CD4-positive, alpha-beta T cell treated with Interleukin-15 for 1 hour (primary cell): ENCODE measurements at regions not wholly inside any gene's neighbourhood (a gene's known extent, or its start where the extent isn't known, plus 50 kb on each side); places are given as distances from the start of the nearest gene placed in this dataset.
"Not testable (repeated sequence)": the region's sequence is repeated elsewhere in the genome, so short reads cannot be mapped to it uniquely, and the experiment has no call there.

ENCODE experiments used
- DNase-seq: peaks from one replicate; pipeline ENCODE4 v3.0.0-alpha.2; 2020

DNA sequence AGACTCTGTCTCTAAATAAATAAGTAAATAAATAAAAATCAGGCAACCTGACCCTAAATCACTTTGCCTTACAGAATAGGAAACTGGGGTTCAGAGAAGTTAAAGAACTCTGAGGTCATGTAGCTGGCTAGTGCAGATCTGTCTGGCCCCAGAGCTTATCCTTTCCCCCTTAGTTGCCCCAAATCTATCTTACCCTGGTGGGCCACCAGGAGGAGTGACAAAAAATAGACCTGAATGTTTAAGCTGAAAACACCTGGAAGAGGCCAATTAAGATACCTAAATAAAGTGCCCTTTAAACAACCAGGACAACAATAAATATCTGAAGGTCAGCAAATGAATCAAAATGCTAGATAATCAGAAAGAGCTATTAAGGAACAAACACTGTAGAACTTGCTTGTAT, 59.7 kb downstream of the TEX35 start:
- no peak for DNase-seq

DNA sequence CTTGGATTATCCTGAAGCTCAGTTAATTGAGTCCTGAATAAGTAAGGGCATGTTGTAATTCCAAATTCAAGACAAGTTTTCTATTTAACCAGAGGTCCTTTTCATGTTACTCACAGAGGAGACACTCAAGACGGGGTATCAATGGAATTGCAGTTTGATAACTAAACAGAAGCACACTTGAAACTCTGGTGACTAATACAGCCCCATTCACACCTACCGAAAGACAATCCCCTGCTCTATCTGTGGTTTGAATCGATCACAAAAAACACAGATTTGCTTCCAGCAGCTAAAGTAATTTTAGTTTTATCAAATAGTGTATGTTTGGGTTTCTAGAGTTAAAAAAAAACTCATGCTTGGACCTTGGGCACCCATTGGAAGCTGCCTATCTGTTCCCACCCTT, 60.4 kb downstream of the TEX35 start:
- no peak for DNase-seq

- no peak for DNase-seq
Observed at GRCh38 chr1:178574345-178574744, 61.4 kb downstream of the TEX35 start.

GRCh38 chr1:178575611-178576361, 62.9 kb downstream of the TEX35 start:
- DNase-seq, result no peak

GRCh38 chr1:178576841-178577240, 63.9 kb downstream of the TEX35 start:
- DNase-seq, result no peak

GRCh38 chr1:178577882-178578281, 65.0 kb downstream of the TEX35 start:
- no peak for DNase-seq

GRCh38 chr1:178578541-178578940, 65.6 kb downstream of the TEX35 start:
- peak; percentile 37 for DNase-seq

DNA sequence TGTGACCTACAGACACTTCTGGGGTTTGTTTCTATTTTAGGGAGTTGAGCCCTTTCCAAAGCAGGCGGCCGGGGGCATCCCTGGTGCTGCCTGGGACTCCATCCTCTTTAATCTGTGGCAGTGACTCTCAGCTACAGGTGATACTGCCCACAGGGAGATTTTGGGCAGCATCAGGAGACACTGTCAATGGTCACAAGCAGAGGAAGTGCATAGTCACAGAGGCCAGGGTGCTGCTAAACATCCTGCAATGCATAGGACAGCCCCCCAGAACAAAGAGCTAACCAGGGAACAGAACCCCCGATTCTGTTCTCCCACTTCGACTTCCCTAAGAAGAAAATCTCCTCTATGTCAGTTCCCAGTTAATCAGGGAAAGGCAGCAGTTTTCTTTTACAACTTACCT, 66.2 kb downstream of the TEX35 start:
- no peak for DNase-seq

DNA sequence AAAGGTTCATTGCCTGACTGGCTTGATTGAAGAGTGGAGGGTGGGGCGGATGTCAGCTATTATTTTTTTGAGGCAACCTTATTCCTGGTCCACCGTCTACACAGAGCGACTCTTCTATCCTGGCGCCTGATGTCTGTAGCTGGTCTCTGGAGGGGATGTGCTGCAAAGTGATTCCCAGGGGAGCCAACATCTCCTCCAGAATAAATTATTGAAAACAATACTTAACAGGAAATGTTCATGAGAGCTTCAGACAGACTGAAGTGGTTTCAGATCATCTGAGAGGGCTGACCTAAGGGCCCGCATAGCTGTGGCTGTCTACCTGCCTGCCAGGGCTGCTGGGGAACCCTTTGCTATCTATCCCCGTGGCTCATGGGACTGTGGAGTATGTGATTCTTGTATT, 66.7 kb downstream of the TEX35 start:
- DNase-seq, result peak; percentile 43

DNA sequence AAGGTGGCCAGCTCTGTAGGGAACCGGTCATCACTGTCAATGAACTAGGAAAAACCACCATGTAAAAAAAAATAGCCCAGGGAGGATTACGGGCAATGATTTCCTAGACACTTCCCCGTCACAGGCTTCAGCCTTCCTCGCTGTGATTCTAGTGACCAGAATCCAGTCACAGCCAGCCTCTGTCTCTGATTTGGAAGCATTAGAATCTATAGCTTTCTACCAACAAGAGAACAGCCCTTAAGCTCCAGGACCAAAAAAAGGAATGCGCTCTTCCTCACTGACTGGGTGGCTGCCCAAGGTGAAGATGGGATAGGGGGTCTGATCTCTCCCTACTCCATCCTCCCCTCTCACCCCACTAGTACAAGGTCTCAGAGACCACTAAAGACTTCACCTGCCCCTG, 67.2 kb downstream of the TEX35 start:
- DNase-seq, result no peak

DNA sequence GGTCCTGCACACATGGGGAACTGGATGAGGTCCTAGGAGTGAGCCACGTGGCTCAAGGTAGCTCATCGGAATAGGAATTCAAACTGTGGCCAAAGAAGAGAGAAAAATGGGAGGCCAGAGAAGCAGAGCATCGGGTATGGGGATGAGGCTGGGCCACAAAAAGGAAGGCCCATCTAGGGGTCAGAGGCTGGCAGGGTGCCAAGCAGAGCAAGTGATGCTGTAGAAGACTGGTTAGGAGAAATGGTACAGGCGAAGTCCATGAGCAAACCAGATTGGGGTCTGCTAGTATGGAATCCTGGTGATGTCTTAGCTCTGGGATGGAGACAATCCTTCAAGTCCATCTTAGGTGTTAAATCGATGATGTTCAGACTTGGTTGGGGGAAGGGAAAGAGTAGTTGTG, 68.0 kb downstream of the TEX35 start:
- DNase-seq, result no peak

GRCh38 chr1:178581351-178582303, 68.7 kb downstream of the TEX35 start:
- peak; percentile 60 for DNase-seq

- DNase-seq, result no peak
Observed at GRCh38 chr1:178587096-178587495, 74.2 kb downstream of the TEX35 start.

GRCh38 chr1:178587975-178588374, 75.1 kb downstream of the TEX35 start:
- DNase-seq, result no peak

DNA sequence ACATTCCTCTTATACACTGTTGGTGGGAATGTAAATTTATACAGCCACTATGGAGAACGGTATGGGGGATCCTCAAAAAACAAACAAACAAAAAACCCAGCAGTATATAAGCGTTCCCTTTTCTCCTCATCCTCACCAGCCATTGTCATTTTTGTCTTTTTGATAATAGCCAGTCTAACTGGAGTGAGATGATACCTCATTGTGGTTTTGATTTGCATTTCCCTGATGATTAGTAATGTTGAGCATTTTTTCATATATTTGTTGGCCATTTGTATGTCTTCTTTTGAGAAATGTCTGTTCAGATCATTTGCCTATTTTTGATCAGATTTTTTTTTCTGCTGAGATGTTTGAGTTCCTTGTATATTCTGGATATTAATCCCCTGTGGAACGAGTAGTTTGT, 76.1 kb downstream of the TEX35 start:
- not testable (repeated sequence) for DNase-seq

GRCh38 chr1:178591811-178592210, 78.9 kb downstream of the TEX35 start:
- DNase-seq, result not testable (repeated sequence)

DNA sequence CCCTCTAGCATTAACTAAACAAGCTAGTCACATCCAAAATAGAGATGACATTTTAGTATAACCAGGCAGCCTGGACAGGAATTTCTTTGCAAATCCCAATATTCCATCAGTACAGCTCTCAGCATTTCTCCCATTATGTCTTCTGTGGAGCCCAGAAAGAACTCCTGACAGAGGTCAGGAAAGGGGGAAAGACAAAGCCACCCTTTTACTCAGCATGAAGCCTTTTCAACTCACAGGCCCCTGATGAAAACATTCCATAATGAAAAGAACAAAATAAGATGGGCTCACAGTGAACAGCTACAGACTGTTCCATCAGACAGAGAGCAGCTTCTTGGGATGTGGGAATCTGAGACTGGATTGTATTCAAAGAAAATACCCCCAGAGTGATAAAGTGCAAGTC, 80.6 kb downstream of the TEX35 start:
- no peak for DNase-seq

DNA sequence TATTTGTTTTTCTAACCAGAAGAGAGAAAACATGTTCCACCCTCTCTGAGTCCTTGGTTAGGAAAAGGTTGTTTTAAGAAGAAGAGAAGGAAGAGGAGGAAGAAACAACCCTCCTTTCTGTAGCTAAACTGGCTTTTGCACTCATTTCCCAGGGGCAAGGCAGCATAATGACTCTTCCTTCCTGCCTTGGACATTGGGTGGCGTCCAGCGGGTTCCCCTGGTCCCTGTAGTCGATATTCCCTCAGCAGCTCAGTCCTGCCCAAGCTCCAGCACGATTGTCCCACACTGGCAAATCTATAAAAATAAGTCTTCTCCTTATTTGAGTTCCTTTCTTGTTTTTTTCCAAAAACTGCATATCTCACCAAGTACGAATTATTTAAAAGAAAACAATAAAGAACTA, 81.2 kb downstream of the TEX35 start:
- no peak for DNase-seq

DNA sequence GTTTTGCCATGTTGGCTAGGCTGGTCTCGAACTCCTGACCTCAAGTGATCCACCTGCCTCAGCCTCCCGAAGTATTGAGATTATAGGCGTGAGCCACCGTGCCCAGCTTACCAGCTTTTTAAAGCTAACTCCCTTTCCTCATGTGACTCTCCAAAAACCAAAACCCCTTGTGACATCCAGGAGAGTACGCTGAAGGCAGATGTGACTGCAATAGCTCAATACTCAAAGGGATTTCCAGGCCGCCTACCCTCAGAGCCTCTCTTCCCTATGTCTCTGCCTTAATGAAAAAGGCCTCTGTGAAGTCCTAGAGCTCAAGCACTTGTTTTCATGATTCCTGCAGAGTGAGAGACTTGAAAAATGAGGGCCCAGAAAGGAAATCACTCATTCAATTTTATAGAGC, 82.6 kb downstream of the TEX35 start:
- no peak for DNase-seq

DNA sequence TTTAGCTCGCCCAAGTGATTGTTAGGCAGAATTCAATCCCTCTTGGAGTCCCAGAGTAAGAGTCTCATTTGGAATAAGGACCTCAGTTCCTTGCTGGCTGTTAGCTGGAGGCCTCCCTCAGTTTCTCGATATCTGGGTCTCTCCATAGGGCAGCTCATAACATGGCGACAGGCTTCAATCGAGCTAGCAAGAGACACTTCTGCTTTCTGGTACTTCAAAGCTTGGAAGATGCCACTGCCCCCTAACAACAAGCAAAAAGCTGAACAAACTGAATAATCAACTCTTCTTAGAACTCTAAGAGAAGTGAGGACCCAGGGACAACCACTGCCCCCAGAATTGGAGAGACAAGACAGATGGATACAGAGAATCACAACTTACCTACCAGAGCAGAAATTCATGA, 86.2 kb downstream of the TEX35 start:
- DNase-seq, result no peak

- DNase-seq, result no peak
Observed at GRCh38 chr1:178599745-178600144, 86.8 kb downstream of the TEX35 start.

- DNase-seq, result no peak
Observed at GRCh38 chr1:178603926-178604325, 91.0 kb downstream of the TEX35 start.

GRCh38 chr1:178606839-178607238, 93.9 kb downstream of the TEX35 start:
- DNase-seq, result no peak

GRCh38 chr1:178607718-178608408, 95.0 kb downstream of the TEX35 start:
- DNase-seq, result no peak
